H1 (cell line): ENCODE measurements at regions not wholly inside any gene's neighbourhood (a gene's known extent, or its start where the extent isn't known, plus 50 kb on each side); places are given as distances from the start of the nearest gene placed in this dataset.

Source experiments
- CTCF ChIA-PET: fragments of 300-600 bp; sonication (Branson Sonifier 250); formaldehyde crosslinking; loops from one replicate; lab custom pipeline; 2021; ENCODE audit not compliant: partially characterized antibody; lab: Charles Lee
- POLR2A ChIA-PET: fragments of 300-600 bp; sonication (Branson Sonifier 250); formaldehyde crosslinking; loops from one replicate; lab custom pipeline; 2021; ENCODE audit warnings: inconsistent platforms; ENCODE audit not compliant: partially characterized antibody; lab: Charles Lee
- DNase-seq, 2 experiments: peaks; one replicate each; pipeline versions ENCODE4 v3.0.0 to v3.0.0-alpha.2; 2010 to 2022; ENCODE audit warnings: low spot score in 2 of 2, low read depth in 1 of 2, mixed read lengths in 1 of 2
- FAIRE-seq: peaks from 2 replicates; lab custom pipeline; 2011; peaks lifted over from hg19 to GRCh38; lab: Jason Lieb, UNC
- H2AFZ ChIP-seq: 2 replicates; pipeline ENCODE4 v1.8.1; 2012; ENCODE audit warnings: low read length, inconsistent platforms
- H2AK5ac ChIP-seq: 2 replicates; pipeline ENCODE4 v1.6.1; 2013; ENCODE audit warnings: low read depth, low read length
- H2BK120ac ChIP-seq: replicated peaks from 2 replicates; pipeline ENCODE3; 2013; ENCODE audit warnings: low read depth, low read length, inconsistent platforms
- H2BK12ac ChIP-seq: 2 replicates; pipeline ENCODE4 v1.6.1; 2013; ENCODE audit warnings: low read depth, low read length
- H2BK15ac ChIP-seq: 2 replicates; pipeline ENCODE4 v1.6.1; 2013; ENCODE audit warnings: low read length
- H2BK20ac ChIP-seq: 2 replicates; pipeline ENCODE4 v1.6.1; 2013; ENCODE audit warnings: low read length
- H2BK5ac ChIP-seq: 2 replicates; pipeline ENCODE4 v1.6.1; 2013; ENCODE audit warnings: low read depth, low read length
- H3K14ac ChIP-seq: 2 replicates; pipeline ENCODE4 v1.6.1; 2013; ENCODE audit warnings: inconsistent platforms; ENCODE audit not compliant: insufficient read length
- H3K18ac ChIP-seq: 2 replicates; pipeline ENCODE4 v1.6.1; 2013; ENCODE audit warnings: low read length; ENCODE audit errors: extremely low read depth
- H3K23ac ChIP-seq: 2 replicates; pipeline ENCODE4 v1.6.1; 2013; ENCODE audit warnings: inconsistent platforms; ENCODE audit not compliant: insufficient read length
- H3K23me2 ChIP-seq: 2 replicates; pipeline ENCODE4 v1.6.1; 2013; ENCODE audit warnings: low read depth, low read length
- H3K27ac ChIP-seq: 2 replicates; pipeline ENCODE4 v1.6.1; 2011; ENCODE audit warnings: low read depth, low read length, inconsistent platforms
- H3K27me3 ChIP-seq, 4 experiments: replicated peaks in 1 of 4; 1 replicate in 1 of 4; 2 replicates in 3 of 4; pipeline versions ENCODE4 v1.6.1 to v1.8.1; 2011 to 2013; ENCODE audit warnings: low read length in 3 of 4, mild to moderate bottlenecking in 3 of 4, inconsistent platforms in 2 of 4, mixed read lengths in 2 of 4, moderate library complexity in 1 of 4; ENCODE audit not compliant: control insufficient read depth in 3 of 4, insufficient read depth in 3 of 4; ENCODE audit errors: extremely low read depth in 1 of 4
- H3K36me3 ChIP-seq, 4 experiments: 2 replicates each; pipeline versions ENCODE4 v1.6.1 to v1.8.1; 2011 to 2013; ENCODE audit warnings: mild to moderate bottlenecking in 4 of 4, low read length in 3 of 4, moderate library complexity in 2 of 4, control low read depth in 1 of 4, inconsistent platforms in 1 of 4; ENCODE audit not compliant: insufficient read depth in 4 of 4, control insufficient read depth in 2 of 4
- H3K4ac ChIP-seq: replicated peaks from 2 replicates; pipeline ENCODE3; 2013; ENCODE audit warnings: low read length, low read depth, mixed read lengths, inconsistent platforms; ENCODE audit not compliant: insufficient read length
- H3K4me1 ChIP-seq, 4 experiments: replicated peaks in 1 of 4; 1 replicate in 1 of 4; 2 replicates in 3 of 4; pipeline versions ENCODE4 v1.6.1 to v1.8.1; 2011 to 2013; ENCODE audit warnings: low read length in 3 of 4, inconsistent platforms in 2 of 4, mixed read lengths in 1 of 4; ENCODE audit not compliant: insufficient read depth in 4 of 4, control insufficient read depth in 3 of 4
- H3K4me2 ChIP-seq, 2 experiments: 2 replicates each; pipeline versions ENCODE4 v1.6.1 to v1.8.1; 2011 to 2013; ENCODE audit warnings: low read depth in 2 of 2, low read length in 2 of 2, control low read depth in 1 of 2, inconsistent platforms in 1 of 2, mild to moderate bottlenecking in 1 of 2; ENCODE audit not compliant: insufficient read depth in 1 of 2
- H3K4me3 ChIP-seq, 4 experiments: fragments of 200-600, 300-600 bp in 1 of 4; sonication (generic), shearing (Covaris generic), sonication (Bioruptor Twin) in 1 of 4; 2 replicates each; pipeline versions ENCODE4 v1.5.1 to v1.8.1; 2011 to 2016; ENCODE audit warnings: low read length in 4 of 4, low read depth in 3 of 4, control low read depth in 2 of 4, inconsistent platforms in 2 of 4, mild to moderate bottlenecking in 2 of 4, mixed read lengths in 1 of 4, moderate library complexity in 1 of 4; ENCODE audit not compliant: insufficient read depth in 2 of 4; ENCODE audit errors: extremely low read depth in 1 of 4
- H3K56ac ChIP-seq: replicated peaks from 2 replicates; pipeline ENCODE3; 2013; ENCODE audit warnings: low read depth, mild to moderate bottlenecking, mixed read lengths, low read length, inconsistent platforms; ENCODE audit not compliant: insufficient read length
- H3K79me1 ChIP-seq: 2 replicates; pipeline ENCODE4 v1.6.1; 2013; ENCODE audit warnings: low read depth, low read length, control low read depth
- H3K79me2 ChIP-seq, 2 experiments: 2 replicates each; pipeline versions ENCODE4 v1.6.1 to v1.8.1; 2012 to 2013; ENCODE audit warnings: low read length in 2 of 2, mild to moderate bottlenecking in 2 of 2, inconsistent platforms in 1 of 2; ENCODE audit not compliant: insufficient read depth in 2 of 2, control insufficient read depth in 1 of 2
- H3K9ac ChIP-seq, 4 experiments: replicated peaks in 1 of 4; 1 replicate in 1 of 4; 2 replicates in 3 of 4; pipeline versions ENCODE4 v1.6.1 to v1.8.1; 2011 to 2013; ENCODE audit warnings: low read depth in 3 of 4, low read length in 3 of 4, control low read depth in 2 of 4, mild to moderate bottlenecking in 2 of 4, moderate library complexity in 2 of 4, inconsistent platforms in 1 of 4; ENCODE audit errors: extremely low read depth in 1 of 4
- H3K9me3 ChIP-seq, 2 experiments: 2 replicates each; pipeline versions ENCODE4 v1.6.1 to v1.8.1; 2012 to 2013; ENCODE audit warnings: mild to moderate bottlenecking in 2 of 2, moderate library complexity in 2 of 2, control low read depth in 1 of 2, inconsistent platforms in 1 of 2, low read depth in 1 of 2, low read length in 1 of 2, mixed read lengths in 1 of 2; ENCODE audit not compliant: insufficient read depth in 2 of 2
- H4K20me1 ChIP-seq, 2 experiments: replicated peaks in 1 of 2; 2 replicates each; pipeline versions ENCODE3 to v1.8.1; 2011 to 2013; ENCODE audit warnings: inconsistent platforms in 2 of 2, low read length in 2 of 2, mild to moderate bottlenecking in 1 of 2; ENCODE audit not compliant: insufficient read depth in 2 of 2, control insufficient read depth in 1 of 2
- H4K5ac ChIP-seq: 2 replicates; pipeline ENCODE4 v1.6.1; 2013; ENCODE audit warnings: low read length, low read depth, mixed read lengths, inconsistent platforms; ENCODE audit not compliant: insufficient read length
- H4K8ac ChIP-seq: 2 replicates; pipeline ENCODE4 v1.8.0; 2013; ENCODE audit warnings: mild to moderate bottlenecking, moderate library complexity, low read length, inconsistent platforms; ENCODE audit not compliant: insufficient read depth; ENCODE audit errors: extremely low read depth
- H4K91ac ChIP-seq: replicated peaks from 2 replicates; pipeline ENCODE3; 2013; ENCODE audit warnings: low read length, mixed read lengths, inconsistent platforms; ENCODE audit not compliant: insufficient read length
- NANOG ChIP-seq: IDR thresholded peaks from 2 replicates; pipeline ENCODE4 v1.6.1; 2011; ENCODE audit warnings: low read length, low read depth, mild to moderate bottlenecking, inconsistent platforms; ENCODE audit not compliant: insufficient read depth, poor library complexity, severe bottlenecking
- YY1 ChIP-seq: IDR thresholded peaks from 2 replicates; pipeline ENCODE4 v1.6.1; 2011; ENCODE audit warnings: low read depth, mild to moderate bottlenecking, low read length
- WGBS, 2 experiments: shearing (Covaris generic) in 1 of 2; methylation state at CpG; one replicate each; pipeline versions ENCODE4 v1.1.6 to v1.1.7; 2013 to 2015; ENCODE audit warnings: low lambda C conversion rate in 2 of 2, mixed read lengths in 2 of 2, inconsistent platforms in 1 of 2, low coverage in 1 of 2, missing lambda C conversion rate in 1 of 2; ENCODE audit not compliant: insufficient replicate concordance in 2 of 2, insufficient coverage in 1 of 2, insufficient read length in 1 of 2; ENCODE audit errors: extremely low coverage in 1 of 2, missing lambda C conversion rate in 1 of 2; 5-methylcytosine and 5-hydroxymethylcytosine counted together
- TF ChIP-seq, protein P1 (sequence below): IDR thresholded peaks from 2 replicates; pipeline ENCODE4 v1.6.1; 2012; ENCODE audit warnings: low read length, inconsistent platforms

- ChIA-PET POLR2A (no interaction called here), CTCF (no interaction called here)
- H3K23me2 ChIP-seq: no peaks in the 10 kb centered on the region; the same call in 1 of the 2 replicates
- H3K9me3 ChIP-seq: no peaks in the 10 kb centered on the region
- no peak overlapping the region for H2BK12ac ChIP-seq
- no peak overlapping the region for H2BK15ac ChIP-seq
- H3K4me2 ChIP-seq: no peak overlapping the region
- H3K14ac ChIP-seq: no peak overlapping the region
- no peaks in the 10 kb centered on the region for H3K36me3 ChIP-seq
- H2BK20ac ChIP-seq: no peak overlapping the region
- H3K4me1 ChIP-seq: no peaks in the 10 kb centered on the region
- no peak overlapping the region for H3K56ac ChIP-seq
- H3K4me3 ChIP-seq: no peak overlapping the region
- H2BK5ac ChIP-seq: no peak overlapping the region
- H3K9ac ChIP-seq: no peak overlapping the region
- no peak overlapping the region for H3K27ac ChIP-seq
- H3K4ac ChIP-seq: no peak overlapping the region
- no peak overlapping the region for H4K91ac ChIP-seq
- H2BK120ac ChIP-seq: no peak overlapping the region
- H3K27me3 ChIP-seq: no peaks in the 10 kb centered on the region
- no peak overlapping the region for H4K8ac ChIP-seq
- FAIRE-seq: no peak
- no peak for DNase-seq
- H3K18ac ChIP-seq: no peak overlapping the region
- H3K23ac ChIP-seq: no peak overlapping the region
- 97% methylated on average over 4 of the region's 4 CpGs; no CpG with 5 or more reads in 1 of the 2 experiments for WGBS, 2 experiments
- no peak overlapping the region for H4K5ac ChIP-seq
- no peaks in the 10 kb centered on the region for H3K79me2 ChIP-seq
- H3K79me1 ChIP-seq: no peaks in the 10 kb centered on the region
- no peak overlapping the region for H2AK5ac ChIP-seq
- no peak overlapping the region for H2AFZ ChIP-seq
- H4K20me1 ChIP-seq: no peaks in the 10 kb centered on the region
- TF ChIP-seq NANOG: no peak
- no peak for TF ChIP-seq YY1
- TF ChIP-seq, protein P1, sequence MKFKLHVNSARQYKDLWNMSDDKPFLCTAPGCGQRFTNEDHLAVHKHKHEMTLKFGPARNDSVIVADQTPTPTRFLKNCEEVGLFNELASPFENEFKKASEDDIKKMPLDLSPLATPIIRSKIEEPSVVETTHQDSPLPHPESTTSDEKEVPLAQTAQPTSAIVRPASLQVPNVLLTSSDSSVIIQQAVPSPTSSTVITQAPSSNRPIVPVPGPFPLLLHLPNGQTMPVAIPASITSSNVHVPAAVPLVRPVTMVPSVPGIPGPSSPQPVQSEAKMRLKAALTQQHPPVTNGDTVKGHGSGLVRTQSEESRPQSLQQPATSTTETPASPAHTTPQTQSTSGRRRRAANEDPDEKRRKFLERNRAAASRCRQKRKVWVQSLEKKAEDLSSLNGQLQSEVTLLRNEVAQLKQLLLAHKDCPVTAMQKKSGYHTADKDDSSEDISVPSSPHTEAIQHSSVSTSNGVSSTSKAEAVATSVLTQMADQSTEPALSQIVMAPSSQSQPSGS: no peak
These were observed 205.4 kb upstream of the PCSK5 start for GRCh38 chr9:75685062-75685461.
